Tibial nerve (tissue), 4 donors: ENCODE measurements at regions not wholly inside any gene's neighbourhood (a gene's known extent, or its start where the extent isn't known, plus 50 kb on each side); places are given as distances from the start of the nearest gene placed in this dataset.

Experiments
- CTCF ChIP-seq, 5 experiments: fragments of 200-600 bp in 3 of 5; fragments of 450-650 bp in 2 of 5; sonication (generic) in 3 of 5; IDR thresholded peaks; one replicate each; pipeline ENCODE4 v1.5.1; 2016 to 2019; ENCODE audit warnings: antibody characterized with exemption in 5 of 5, mild to moderate bottlenecking in 3 of 5, moderate library complexity in 2 of 5
- EP300 ChIP-seq, 2 donors: sonication (generic); formaldehyde crosslinking; IDR thresholded peaks; one replicate each; pipeline ENCODE4 v1.6.1; 2017; ENCODE audit warnings: antibody characterized with exemption in 2 of 2, mild to moderate bottlenecking in 1 of 2
- POLR2A ChIP-seq, 2 donors: fragments of 450-650 bp; IDR thresholded peaks; one replicate each; pipeline ENCODE4 v1.6.1; 2017; ENCODE audit warnings: antibody characterized with exemption in 2 of 2, mild to moderate bottlenecking in 2 of 2, moderate library complexity in 2 of 2

DNA sequence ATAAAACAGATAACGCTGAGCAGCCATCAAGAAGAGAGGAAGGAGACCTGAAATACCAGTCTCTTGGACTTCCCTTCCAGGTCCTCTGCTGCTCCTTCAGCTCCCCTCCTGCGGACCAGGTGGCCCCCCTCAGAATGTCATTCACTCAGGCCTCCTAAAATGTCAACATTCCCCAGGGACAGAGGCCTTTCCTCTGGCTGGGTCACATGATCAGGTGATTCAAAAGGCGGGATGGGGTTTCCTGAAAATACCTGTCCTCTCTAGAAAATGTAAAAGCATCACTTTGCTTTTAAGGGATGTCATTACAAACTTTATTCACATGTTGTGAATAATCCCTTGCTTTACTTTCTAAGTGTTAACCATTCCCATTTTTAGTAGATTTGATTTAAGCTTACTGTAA, 311.1 kb downstream of the INHBA start:
- TF ChIP-seq CTCF (IDR thresholded peaks at IDR 0.05) (no peak), POLR2A (IDR thresholded peaks at IDR 0.05) (no peak), EP300 (IDR thresholded peaks at IDR 0.05) (no peak)
